Right forelimb (tissue), 1 donor: ENCODE measurements at regions not wholly inside any gene's neighbourhood (a gene's known extent, or its start where the extent isn't known, plus 50 kb on each side); places are given as distances from the start of the nearest gene placed in this dataset.

Source experiments
- DNase-seq: peaks from one replicate; pipeline ENCODE4 v3.0.0-alpha.2; 2018

GRCh38 chr2:224209555-224210285, 170.6 kb upstream of the SERPINE2 start:
- no peak for DNase-seq

DNA sequence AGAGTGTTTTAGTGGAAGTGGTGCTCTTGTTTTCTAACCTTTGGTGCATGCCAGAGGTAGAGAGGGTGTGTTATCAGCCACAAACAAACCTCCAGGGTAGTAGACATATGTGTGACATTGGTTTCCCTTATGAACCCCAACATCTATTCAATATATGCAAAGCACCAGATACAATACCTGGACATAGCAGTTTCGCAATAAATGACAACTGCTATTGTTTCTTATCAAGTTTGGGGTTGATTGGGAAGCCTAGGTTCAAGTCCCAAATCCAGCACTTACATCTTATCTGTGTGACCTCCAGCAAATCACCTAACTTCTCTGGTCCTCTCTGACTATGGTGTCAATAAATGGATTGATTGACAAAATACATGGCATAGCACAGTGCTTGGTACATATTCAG, 169.4 kb upstream of the SERPINE2 start:
- DNase-seq, result no peak

GRCh38 chr2:224208007-224208406, 168.9 kb upstream of the SERPINE2 start:
- no peak for DNase-seq

DNA sequence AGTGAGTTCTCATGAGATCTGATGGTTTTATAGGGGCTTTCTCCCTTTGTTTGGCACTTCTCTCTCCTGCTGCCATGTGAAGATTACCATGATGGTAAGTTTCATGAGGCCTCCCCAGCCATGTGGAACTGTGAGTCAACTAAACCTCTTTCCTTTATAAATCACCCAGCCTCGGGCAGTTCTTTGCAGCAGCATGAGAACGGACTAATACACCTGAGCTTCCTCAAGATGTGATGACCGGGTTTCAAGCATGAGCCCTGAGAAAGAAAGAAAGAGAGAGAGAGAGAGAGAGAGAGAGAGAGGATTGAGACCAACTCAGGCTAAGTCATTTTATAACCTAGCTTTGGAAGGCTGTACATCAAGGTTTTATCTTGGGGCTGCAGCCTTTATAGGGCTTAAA, 167.7 kb upstream of the SERPINE2 start:
- no peak for DNase-seq

- DNase-seq, result no peak
Observed at GRCh38 chr2:224202281-224202865, 163.3 kb upstream of the SERPINE2 start.

DNA sequence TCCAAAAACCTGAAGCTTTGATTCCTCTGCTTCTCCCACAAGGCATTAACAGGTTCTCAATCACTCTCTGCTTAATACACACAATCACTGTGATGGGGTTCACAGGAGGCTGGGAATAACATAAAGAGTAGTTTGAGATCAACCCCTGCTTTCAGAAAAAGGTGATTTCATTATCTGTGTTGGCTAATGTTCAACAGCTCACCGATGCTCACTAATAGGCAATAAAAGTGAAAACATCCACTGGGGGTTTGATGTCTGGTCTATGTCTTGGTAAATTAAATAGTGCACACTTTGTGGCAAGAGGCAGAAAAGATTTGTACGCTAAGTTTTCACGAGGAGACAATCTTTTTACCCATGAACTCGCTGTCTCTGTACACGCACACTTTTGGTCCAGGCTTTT, 159.3 kb upstream of the SERPINE2 start:
- DNase-seq, result no peak

- DNase-seq, result no peak
Observed at GRCh38 chr2:224196810-224197209, 157.7 kb upstream of the SERPINE2 start.

- peak; percentile 66 for DNase-seq
Observed at GRCh38 chr2:224195925-224196571, 157.0 kb upstream of the SERPINE2 start.

- DNase-seq, result no peak
Observed at GRCh38 chr2:224194161-224194560, 155.1 kb upstream of the SERPINE2 start.

GRCh38 chr2:224191465-224191864, 152.4 kb upstream of the SERPINE2 start:
- DNase-seq, result no peak

GRCh38 chr2:224190936-224191270, 151.8 kb upstream of the SERPINE2 start:
- no peak for DNase-seq

DNA sequence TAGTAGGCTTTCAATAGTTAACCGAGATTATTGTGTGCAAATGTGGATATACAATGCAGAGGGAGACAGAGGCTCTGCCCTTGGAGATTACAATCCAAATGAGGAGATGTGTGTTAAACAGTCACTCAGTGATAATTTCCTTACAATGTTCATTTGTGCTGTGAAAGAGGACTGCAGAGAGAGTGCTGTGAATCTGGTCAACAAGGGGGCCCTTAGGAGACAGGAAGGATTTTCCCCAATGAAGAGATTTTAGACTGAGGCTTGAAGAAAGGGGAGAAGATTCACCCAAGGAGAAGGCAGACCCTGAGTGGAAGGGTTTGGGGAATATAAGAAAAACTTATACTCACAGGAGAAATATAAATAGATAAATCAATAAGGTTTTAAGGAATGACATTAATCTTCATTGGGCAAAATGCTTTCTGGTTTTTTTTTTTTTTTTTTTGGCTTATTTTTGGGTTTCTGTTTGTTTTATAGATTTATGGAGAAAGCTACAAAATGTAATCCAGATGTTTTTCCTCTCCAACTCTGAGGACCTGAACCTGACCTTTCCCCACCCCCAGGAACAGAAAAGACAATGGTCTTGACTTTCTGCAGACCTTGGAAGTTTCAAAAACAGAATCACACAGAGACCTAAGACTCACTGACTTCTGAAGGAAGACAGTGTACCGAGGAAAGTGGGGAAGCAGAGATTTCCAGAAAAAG, 151.3 kb upstream of the SERPINE2 start:
- no peak for DNase-seq

GRCh38 chr2:224187220-224187619, 148.1 kb upstream of the SERPINE2 start:
- no peak for DNase-seq

- DNase-seq, result no peak
Observed at GRCh38 chr2:224185023-224185601, 146.0 kb upstream of the SERPINE2 start.

- DNase-seq, result no peak
Observed at GRCh38 chr2:224183086-224183485, 144.0 kb upstream of the SERPINE2 start.

- no peak for DNase-seq
Observed at GRCh38 chr2:224182498-224182897, 143.4 kb upstream of the SERPINE2 start.

- no peak for DNase-seq
Observed at GRCh38 chr2:224181534-224182155, 142.6 kb upstream of the SERPINE2 start.

DNA sequence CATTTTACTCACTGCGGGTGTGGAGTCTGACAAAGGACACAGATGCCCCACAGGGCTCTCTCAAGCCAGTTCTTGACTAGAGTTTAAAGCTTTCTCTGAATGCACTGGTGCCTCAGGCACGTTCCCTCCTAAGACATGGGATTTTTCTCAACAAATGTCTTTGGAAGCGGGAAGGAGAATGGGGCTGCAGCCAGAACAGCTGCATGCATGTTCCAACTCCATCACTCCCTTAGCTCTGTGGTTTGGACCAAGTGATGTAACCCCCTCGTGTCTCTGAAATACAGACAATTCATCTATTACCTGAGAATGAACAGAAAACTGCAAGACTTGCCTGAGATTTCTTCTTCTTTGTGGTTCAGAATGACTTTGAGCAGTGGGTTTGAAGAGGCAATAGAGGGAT, 141.7 kb upstream of the SERPINE2 start:
- no peak for DNase-seq

- DNase-seq, result peak; percentile 58
Observed at GRCh38 chr2:224178056-224178455, 139.0 kb upstream of the SERPINE2 start.

DNA sequence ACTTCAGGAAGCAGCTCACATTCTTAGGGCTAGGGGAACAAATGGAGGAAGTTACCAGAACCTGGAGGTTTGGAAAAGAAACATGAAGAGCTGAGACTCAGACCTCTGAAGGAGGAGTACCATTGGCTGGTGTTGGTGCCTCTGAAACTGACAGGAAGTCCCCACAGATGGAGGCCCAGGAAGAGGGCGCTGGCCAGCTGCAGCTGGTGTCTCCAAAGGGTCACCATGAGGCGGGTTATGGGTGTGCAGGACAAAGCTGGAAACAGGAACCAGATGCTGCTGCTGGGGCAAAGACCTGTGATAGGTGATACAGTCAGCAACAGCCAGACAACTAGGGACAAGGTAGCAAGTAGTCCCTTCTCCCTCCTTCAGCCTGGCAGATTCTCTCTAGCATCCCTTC, 136.5 kb upstream of the SERPINE2 start:
- DNase-seq, result no peak

DNA sequence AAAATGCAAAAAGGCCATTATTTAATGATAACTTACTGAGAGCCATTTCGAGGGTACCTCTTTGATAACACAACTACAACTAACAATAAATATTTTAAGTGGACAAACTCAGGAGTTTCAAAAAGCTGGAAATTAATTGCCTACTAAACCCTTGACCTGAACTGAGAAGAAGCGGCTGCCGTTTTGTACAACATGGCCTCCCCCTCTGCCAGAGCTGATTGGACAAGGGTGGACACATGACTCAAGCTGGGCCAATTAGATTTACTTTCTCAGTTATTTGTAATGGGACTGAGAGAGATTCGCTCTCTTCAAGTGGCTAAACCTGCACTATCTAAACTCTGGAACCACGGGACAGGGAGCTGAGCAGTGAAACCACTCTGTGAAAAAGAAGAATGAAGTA, 135.9 kb upstream of the SERPINE2 start:
- no peak for DNase-seq

DNA sequence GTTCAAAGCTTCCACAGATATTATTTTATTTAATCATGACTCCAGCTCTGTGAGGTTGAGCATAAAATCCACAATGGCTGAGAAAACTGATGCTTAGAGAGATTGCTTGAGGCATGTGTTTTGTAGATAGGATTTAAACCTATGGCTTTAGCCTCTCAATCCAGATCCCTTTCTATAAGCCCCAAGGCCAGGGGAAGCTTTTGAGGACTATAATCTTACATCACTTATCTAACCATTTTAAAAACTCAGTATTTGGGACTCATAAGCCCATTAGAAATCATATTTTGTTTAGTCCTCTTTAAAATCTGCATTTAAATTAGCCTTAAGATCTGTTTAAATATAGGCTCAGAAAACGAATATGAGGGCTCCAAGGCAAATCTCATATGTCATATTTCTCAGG, 135.4 kb upstream of the SERPINE2 start:
- no peak for DNase-seq

GRCh38 chr2:224173933-224174332, 134.8 kb upstream of the SERPINE2 start:
- DNase-seq, result no peak
